ENCODE measurements at regions not wholly inside any gene's neighbourhood (a gene's known extent, or its start where the extent isn't known, plus 50 kb on each side); places are given as distances from the start of the nearest gene placed in this dataset.

DNA sequence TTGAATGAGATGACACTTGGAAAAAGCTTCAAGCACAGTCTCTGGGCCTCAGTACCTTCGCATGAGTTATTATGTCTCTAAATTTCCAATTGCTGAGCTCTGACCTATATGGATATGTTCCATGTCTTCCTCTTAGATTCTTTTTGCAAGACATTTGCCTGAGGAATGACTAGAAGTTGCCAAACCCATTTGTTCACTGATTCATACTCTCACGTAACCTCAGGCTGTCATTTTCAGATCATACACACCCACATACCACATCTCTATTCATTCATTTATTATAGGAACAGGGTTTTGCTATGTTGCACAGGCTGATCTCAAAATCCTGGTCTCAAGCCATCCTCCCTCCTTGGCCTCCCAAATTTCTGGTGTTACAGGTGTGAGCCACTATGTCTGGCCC lies 2137.1 kb upstream of the TENM3 start:
- H3K27ac ChIP-seq (ENCODE audit: low read depth, low read length, poor library complexity, severe bottlenecking), result no peak overlapping the region
- H3K4me1 ChIP-seq (ENCODE audit: insufficient read depth, low read length, poor library complexity, severe bottlenecking), result no peaks in the 10 kb centered on the region
- ChIA-PET CTCF (no interaction called here), POLR2A (ENCODE audit: low non-redundant PET) (interaction anchor here (0.6 kb wide), 1 partner anchor 59 kb away, joined by 3 read pairs; no protein-coding TSS in a partner anchor)
- intact Hi-C loops (cut with micrococcal nuclease; ENCODE audit: unreplicated experiment), result no loop called here
- H3K9me3 ChIP-seq (ENCODE audit: low read depth, low read length, poor library complexity, severe bottlenecking), result no peaks in the 10 kb centered on the region
- BruUV-seq (replicated peaks), result no TSS peak
- DNase-seq (ENCODE audit: low spot score), result no peak
- TF ChIP-seq EZH2 (IDR thresholded peaks at IDR 0.05; ENCODE audit: borderline replicate concordance, low read depth, low read length, poor library complexity, severe bottlenecking), result no peak
- H3K36me3 ChIP-seq (ENCODE audit: insufficient read depth, low read length, poor library complexity, severe bottlenecking), result no peaks in the 10 kb centered on the region
- no peaks in the 10 kb centered on the region for H3K27me3 ChIP-seq (replicated peaks; ENCODE audit: insufficient read depth, low read depth, low read length, poor library complexity)
- H3K4me3 ChIP-seq (ENCODE audit: low read depth, low read length, poor library complexity, severe bottlenecking), result no peak overlapping the region

DNA sequence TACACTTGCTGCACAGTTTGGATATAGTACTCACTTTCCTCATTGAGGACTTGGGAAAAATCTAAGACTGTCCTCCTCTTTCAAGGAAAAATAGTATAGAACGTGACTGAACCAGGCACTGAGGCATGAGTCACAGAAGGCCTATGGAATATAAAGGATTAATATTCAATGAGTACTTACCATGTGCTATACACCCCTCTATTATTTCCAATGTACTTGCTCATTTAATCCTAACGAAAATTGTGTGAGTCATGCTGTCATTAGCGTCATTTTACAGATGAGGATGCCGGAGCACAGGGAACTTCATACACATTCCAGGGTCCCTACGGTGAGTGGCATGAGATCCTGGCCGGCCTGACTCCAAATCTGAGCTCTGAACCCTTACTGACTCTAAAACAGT lies 2136.2 kb upstream of the TENM3 start:
- Histone ChIP-seq H3K4me3 (ENCODE audit: low read depth, low read length, poor library complexity, severe bottlenecking) (no peak overlapping the region), H3K27me3 (replicated peaks; ENCODE audit: insufficient read depth, low read depth, low read length, poor library complexity) (no peaks in the 10 kb centered on the region), H3K36me3 (ENCODE audit: insufficient read depth, low read length, poor library complexity, severe bottlenecking) (no peaks in the 10 kb centered on the region), H3K27ac (ENCODE audit: low read depth, low read length, poor library complexity, severe bottlenecking) (no peak overlapping the region), H3K4me1 (ENCODE audit: insufficient read depth, low read length, poor library complexity, severe bottlenecking) (no peaks in the 10 kb centered on the region), H3K9me3 (ENCODE audit: low read depth, low read length, poor library complexity, severe bottlenecking) (no peaks in the 10 kb centered on the region)
- no TSS peak for BruUV-seq (replicated peaks)
- intact Hi-C loops (cut with micrococcal nuclease; ENCODE audit: unreplicated experiment), result no loop called here
- peak; percentile 48 for DNase-seq (ENCODE audit: low spot score)
- TF ChIP-seq, protein P1, sequence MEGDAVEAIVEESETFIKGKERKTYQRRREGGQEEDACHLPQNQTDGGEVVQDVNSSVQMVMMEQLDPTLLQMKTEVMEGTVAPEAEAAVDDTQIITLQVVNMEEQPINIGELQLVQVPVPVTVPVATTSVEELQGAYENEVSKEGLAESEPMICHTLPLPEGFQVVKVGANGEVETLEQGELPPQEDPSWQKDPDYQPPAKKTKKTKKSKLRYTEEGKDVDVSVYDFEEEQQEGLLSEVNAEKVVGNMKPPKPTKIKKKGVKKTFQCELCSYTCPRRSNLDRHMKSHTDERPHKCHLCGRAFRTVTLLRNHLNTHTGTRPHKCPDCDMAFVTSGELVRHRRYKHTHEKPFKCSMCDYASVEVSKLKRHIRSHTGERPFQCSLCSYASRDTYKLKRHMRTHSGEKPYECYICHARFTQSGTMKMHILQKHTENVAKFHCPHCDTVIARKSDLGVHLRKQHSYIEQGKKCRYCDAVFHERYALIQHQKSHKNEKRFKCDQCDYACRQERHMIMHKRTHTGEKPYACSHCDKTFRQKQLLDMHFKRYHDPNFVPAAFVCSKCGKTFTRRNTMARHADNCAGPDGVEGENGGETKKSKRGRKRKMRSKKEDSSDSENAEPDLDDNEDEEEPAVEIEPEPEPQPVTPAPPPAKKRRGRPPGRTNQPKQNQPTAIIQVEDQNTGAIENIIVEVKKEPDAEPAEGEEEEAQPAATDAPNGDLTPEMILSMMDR (conservative IDR thresholded peaks at IDR 0.05; ENCODE audit: low read depth, low read length), result no peak
- no peak for TF ChIP-seq EZH2 (IDR thresholded peaks at IDR 0.05; ENCODE audit: borderline replicate concordance, low read depth, low read length, poor library complexity, severe bottlenecking)
- CTCF ChIA-PET, result no interaction called here
- POLR2A ChIA-PET (ENCODE audit: low non-redundant PET), result no interaction called here

DNA sequence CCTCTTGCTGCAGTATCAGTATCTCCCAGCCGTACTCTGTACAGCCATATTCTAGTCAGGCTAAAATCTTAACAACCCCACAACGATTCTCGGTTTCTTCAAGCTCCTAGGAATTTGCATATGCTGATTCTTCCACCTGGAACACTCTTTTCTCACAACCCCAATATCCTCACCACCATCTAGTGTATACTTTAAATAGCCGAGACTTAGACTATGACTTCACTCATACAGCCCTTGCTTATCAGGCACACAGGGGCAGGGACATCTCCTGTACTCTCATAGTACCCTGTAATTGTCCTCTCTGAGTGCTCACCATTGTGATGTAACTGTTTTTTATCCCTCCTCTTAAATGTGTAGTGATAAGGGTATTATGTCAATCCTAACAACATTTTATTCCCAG lies 2126.4 kb upstream of the TENM3 start:
- ChIA-PET CTCF (no interaction called here), POLR2A (ENCODE audit: low non-redundant PET) (no interaction called here)
- no peak for DNase-seq (ENCODE audit: low spot score)
- BruUV-seq (replicated peaks), result no TSS peak
- Histone ChIP-seq H3K4me1 (ENCODE audit: insufficient read depth, low read length, poor library complexity, severe bottlenecking) (no peaks in the 10 kb centered on the region), H3K9me3 (ENCODE audit: low read depth, low read length, poor library complexity, severe bottlenecking) (no peaks in the 10 kb centered on the region), H3K27me3 (replicated peaks; ENCODE audit: insufficient read depth, low read depth, low read length, poor library complexity) (no peaks in the 10 kb centered on the region), H3K27ac (ENCODE audit: low read depth, low read length, poor library complexity, severe bottlenecking) (no peak overlapping the region), H3K36me3 (ENCODE audit: insufficient read depth, low read length, poor library complexity, severe bottlenecking) (no peaks in the 10 kb centered on the region), H3K4me3 (ENCODE audit: low read depth, low read length, poor library complexity, severe bottlenecking) (no peak overlapping the region)
- no peak for TF ChIP-seq EZH2 (IDR thresholded peaks at IDR 0.05; ENCODE audit: borderline replicate concordance, low read depth, low read length, poor library complexity, severe bottlenecking)
- TF ChIP-seq, protein P1 (conservative IDR thresholded peaks at IDR 0.05; ENCODE audit: low read depth, low read length), result no peak
- intact Hi-C loops (cut with micrococcal nuclease; ENCODE audit: unreplicated experiment), result no loop called here

DNA sequence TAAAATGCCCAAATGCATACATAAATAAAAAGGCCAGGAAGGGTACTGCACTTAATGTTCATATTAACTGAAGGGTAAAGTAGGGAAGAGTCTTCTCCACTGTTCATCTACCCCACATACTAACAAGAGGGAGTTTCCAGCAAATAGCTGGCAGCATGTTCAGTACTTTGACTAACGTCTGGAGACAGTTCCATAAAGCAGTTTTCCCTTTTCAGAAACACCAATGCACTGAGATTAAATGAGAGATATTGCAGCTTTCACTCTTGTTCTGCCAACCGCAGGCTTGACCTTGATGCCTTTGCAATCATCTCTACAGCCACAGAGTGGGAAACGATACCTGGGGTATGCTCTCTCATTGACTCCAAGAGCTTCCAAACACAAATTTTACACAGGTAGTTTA lies 2123.1 kb upstream of the TENM3 start:
- Histone ChIP-seq H3K36me3 (ENCODE audit: insufficient read depth, low read length, poor library complexity, severe bottlenecking) (no peaks in the 10 kb centered on the region), H3K27ac (ENCODE audit: low read depth, low read length, poor library complexity, severe bottlenecking) (no peak overlapping the region), H3K9me3 (ENCODE audit: low read depth, low read length, poor library complexity, severe bottlenecking) (no peaks in the 10 kb centered on the region), H3K4me1 (ENCODE audit: insufficient read depth, low read length, poor library complexity, severe bottlenecking) (no peaks in the 10 kb centered on the region), H3K27me3 (replicated peaks; ENCODE audit: insufficient read depth, low read depth, low read length, poor library complexity) (no peaks in the 10 kb centered on the region), H3K4me3 (ENCODE audit: low read depth, low read length, poor library complexity, severe bottlenecking) (no peak overlapping the region)
- intact Hi-C loops (cut with micrococcal nuclease; ENCODE audit: unreplicated experiment), result no loop called here
- BruUV-seq (replicated peaks), result no TSS peak
- TF ChIP-seq EZH2 (IDR thresholded peaks at IDR 0.05; ENCODE audit: borderline replicate concordance, low read depth, low read length, poor library complexity, severe bottlenecking), result no peak
- TF ChIP-seq, protein P1 (conservative IDR thresholded peaks at IDR 0.05; ENCODE audit: low read depth, low read length), result no peak
- CTCF ChIA-PET, result no interaction called here
- DNase-seq (ENCODE audit: low spot score), result no peak
- POLR2A ChIA-PET (ENCODE audit: low non-redundant PET), result no interaction called here
